ENCODE measurements at regions not wholly inside any gene's neighbourhood (a gene's known extent, or its start where the extent isn't known, plus 50 kb on each side); places are given as distances from the start of the nearest gene placed in this dataset.

- TF ChIP-seq CTCF (IDR thresholded peaks at IDR 0.05) (no peak), ZFX (IDR thresholded peaks at IDR 0.05; ENCODE audit: borderline replicate concordance) (no peak)
Observed at GRCh38 chr9:105833271-105833975, 139.1 kb downstream of the TMEM38B start.

All from 22Rv1 (cell line).